ENCODE measurements at regions not wholly inside any gene's neighbourhood (a gene's known extent, or its start where the extent isn't known, plus 50 kb on each side); places are given as distances from the start of the nearest gene placed in this dataset.
"Not testable (repeated sequence)": the region's sequence is repeated elsewhere in the genome, so short reads cannot be mapped to it uniquely, and the experiment has no call there.

- no peak for DNase-seq
These were observed 103.5 kb upstream of the TRIB2 start for GRCh38 chr2:12613137-12613835.

- no peak for DNase-seq
These were observed 101.2 kb upstream of the TRIB2 start for GRCh38 chr2:12615509-12615908.

GRCh38 chr2:12616456-12617156 lies 100.1 kb upstream of the TRIB2 start:
- DNase-seq = no peak

- DNase-seq = no peak
These were observed 99.4 kb upstream of the TRIB2 start for GRCh38 chr2:12617366-12617765.

- no peak for DNase-seq
These were observed 98.9 kb upstream of the TRIB2 start for GRCh38 chr2:12617853-12618252.

GRCh38 chr2:12618576-12618975 lies 98.2 kb upstream of the TRIB2 start:
- no peak for DNase-seq

GRCh38 chr2:12619975-12620374 lies 96.8 kb upstream of the TRIB2 start:
- no peak for DNase-seq

GRCh38 chr2:12620759-12621158 lies 96.0 kb upstream of the TRIB2 start:
- DNase-seq = no peak

- no peak for DNase-seq
These were observed 93.7 kb upstream of the TRIB2 start for GRCh38 chr2:12623051-12623450.

GRCh38 chr2:12624384-12624783 lies 92.4 kb upstream of the TRIB2 start:
- DNase-seq = no peak

GRCh38 chr2:12624905-12625598 lies 91.7 kb upstream of the TRIB2 start:
- DNase-seq = no peak

- not testable (repeated sequence) for DNase-seq
These were observed 88.2 kb upstream of the TRIB2 start for GRCh38 chr2:12628541-12628940.

- no peak for DNase-seq
These were observed 79.7 kb upstream of the TRIB2 start for GRCh38 chr2:12636837-12637581.

GRCh38 chr2:12637754-12638153 lies 79.0 kb upstream of the TRIB2 start:
- no peak for DNase-seq

- no peak for DNase-seq
These were observed 75.3 kb upstream of the TRIB2 start for GRCh38 chr2:12641441-12641840.

GRCh38 chr2:12642332-12642731 lies 74.4 kb upstream of the TRIB2 start:
- DNase-seq = no peak

- no peak for DNase-seq
These were observed 73.9 kb upstream of the TRIB2 start for GRCh38 chr2:12642859-12643258.

- no peak for DNase-seq
These were observed 66.9 kb upstream of the TRIB2 start for GRCh38 chr2:12649602-12650400.

GRCh38 chr2:12651641-12652040 lies 65.1 kb upstream of the TRIB2 start:
- no peak for DNase-seq

- DNase-seq = no peak
These were observed 64.0 kb upstream of the TRIB2 start for GRCh38 chr2:12652723-12653122.

- DNase-seq = no peak
These were observed 59.2 kb upstream of the TRIB2 start for GRCh38 chr2:12657560-12657959.

- no peak for DNase-seq
These were observed 58.3 kb upstream of the TRIB2 start for GRCh38 chr2:12658310-12658945.
